ENCODE measurements at regions not wholly inside any gene's neighbourhood (a gene's known extent, or its start where the extent isn't known, plus 50 kb on each side); places are given as distances from the start of the nearest gene placed in this dataset.

- TF ChIP-seq CTCF (IDR thresholded peaks at IDR 0.05; ENCODE audit: poor library complexity): no peak
- TF ChIP-seq EZH2phosphoT487 (IDR thresholded peaks at IDR 0.05; ENCODE audit: low read depth, severe bottlenecking, unreplicated experiment): no peak
- TF ChIP-seq EZH2 (IDR thresholded peaks at IDR 0.05; ENCODE audit: borderline replicate concordance): no peak
Measured at GRCh38 chr10:61186408-61186807, 242.4 kb upstream of the RHOBTB1 start.
